ENCODE measurements at regions not wholly inside any gene's neighbourhood (a gene's known extent, or its start where the extent isn't known, plus 50 kb on each side); places are given as distances from the start of the nearest gene placed in this dataset.
"Not testable (repeated sequence)": the region's sequence is repeated elsewhere in the genome, so short reads cannot be mapped to it uniquely, and the experiment has no call there.

GRCh38 chr13:58999851-59000250, 1163.9 kb downstream of the DIAPH3 start:
- H3K4me3 ChIP-seq, result no peak overlapping the region
- no peak overlapping the region for H3K27ac ChIP-seq

- Histone ChIP-seq H3K4me3 (no peak overlapping the region), H3K27ac (no peak overlapping the region)
Observed at GRCh38 chr13:59000770-59001169, 1163.0 kb downstream of the DIAPH3 start.

GRCh38 chr13:59012731-59013130, 1151.0 kb downstream of the DIAPH3 start:
- no peak overlapping the region for H3K4me3 ChIP-seq
- H3K27ac ChIP-seq, result no peak overlapping the region

- H3K4me3 ChIP-seq, result no peak overlapping the region
- H3K27ac ChIP-seq, result no peak overlapping the region
Observed at GRCh38 chr13:59016250-59016649, 1147.5 kb downstream of the DIAPH3 start.

- Histone ChIP-seq H3K4me3 (no peak overlapping the region), H3K27ac (no peak overlapping the region)
Observed at GRCh38 chr13:59024434-59024833, 1139.3 kb downstream of the DIAPH3 start.

GRCh38 chr13:59034198-59034597, 1129.5 kb downstream of the DIAPH3 start:
- Histone ChIP-seq H3K27ac (no peak overlapping the region), H3K4me3 (no peak overlapping the region)

- Histone ChIP-seq H3K4me3 (no peak overlapping the region), H3K27ac (no peak overlapping the region)
Observed at GRCh38 chr13:59038824-59039223, 1124.9 kb downstream of the DIAPH3 start.

GRCh38 chr13:59043016-59043415, 1120.7 kb downstream of the DIAPH3 start:
- H3K4me3 ChIP-seq, result no peak overlapping the region

GRCh38 chr13:59047546-59047945, 1116.2 kb downstream of the DIAPH3 start:
- H3K27ac ChIP-seq, result no peak overlapping the region
- H3K4me3 ChIP-seq, result no peak overlapping the region

More at GRCh38 chr13:59043016-59043415, 1120.7 kb downstream of the DIAPH3 start:
- H3K27ac ChIP-seq, result no peak overlapping the region

- Histone ChIP-seq H3K4me3 (no peak overlapping the region), H3K27ac (no peak overlapping the region)
Observed at GRCh38 chr13:59061621-59062020, 1102.1 kb downstream of the DIAPH3 start.

- no peak overlapping the region for H3K27ac ChIP-seq
- H3K4me3 ChIP-seq, result no peak overlapping the region
Observed at GRCh38 chr13:59064042-59064441, 1099.7 kb downstream of the DIAPH3 start.

- not testable (repeated sequence) for H3K27ac ChIP-seq, H3K4me3 ChIP-seq
Observed at GRCh38 chr13:59076386-59076785, 1087.3 kb downstream of the DIAPH3 start.

GRCh38 chr13:59086147-59086546, 1077.6 kb downstream of the DIAPH3 start:
- Histone ChIP-seq H3K27ac (no peak overlapping the region), H3K4me3 (no peak overlapping the region)

GRCh38 chr13:59088716-59089115, 1075.0 kb downstream of the DIAPH3 start:
- H3K4me3 ChIP-seq, result no peak overlapping the region
- H3K27ac ChIP-seq, result no peak overlapping the region

- no peak overlapping the region for H3K27ac ChIP-seq
- H3K4me3 ChIP-seq, result no peak overlapping the region
Observed at GRCh38 chr13:59094181-59094580, 1069.5 kb downstream of the DIAPH3 start.

GRCh38 chr13:59099182-59099974, 1064.3 kb downstream of the DIAPH3 start:
- Histone ChIP-seq H3K27ac (no peak overlapping the region), H3K4me3 (no peak overlapping the region)

- H3K27ac ChIP-seq, result no peak overlapping the region
Observed at GRCh38 chr13:59103004-59103768, 1060.5 kb downstream of the DIAPH3 start.

GRCh38 chr13:59111751-59112171, 1052.0 kb downstream of the DIAPH3 start:
- H3K4me3 ChIP-seq, result no peak overlapping the region
- H3K27ac ChIP-seq, result no peak overlapping the region

More at GRCh38 chr13:59103004-59103768, 1060.5 kb downstream of the DIAPH3 start:
- H3K4me3 ChIP-seq, result no peak overlapping the region

- H3K27ac ChIP-seq, result no peak overlapping the region
Observed at GRCh38 chr13:59112221-59112718, 1051.5 kb downstream of the DIAPH3 start.

GRCh38 chr13:59119475-59119874, 1044.3 kb downstream of the DIAPH3 start:
- Histone ChIP-seq H3K27ac (no peak overlapping the region), H3K4me3 (no peak overlapping the region)

More at GRCh38 chr13:59112221-59112718, 1051.5 kb downstream of the DIAPH3 start:
- H3K4me3 ChIP-seq, result no peak overlapping the region

Data from skin epidermis (tissue), 12 donors.